ENCODE measurements at regions not wholly inside any gene's neighbourhood (a gene's known extent, or its start where the extent isn't known, plus 50 kb on each side); places are given as distances from the start of the nearest gene placed in this dataset.

GRCh38 chr3:28765194-28765593 is 416.6 kb upstream of the AZI2 start:
- intact Hi-C loops (cut with DNase I; ENCODE audit: low total_unique reads) = no loop called here
- no peak for DNase-seq
- 83 to 94% (median 88%) methylated on average over 1 of the region's 1 CpG for WGBS, 5 donors
- Histone ChIP-seq H3K36me3 (no peaks in the 10 kb centered on the region), H3K27ac (no peak overlapping the region), H3K9me3 (peaks cover 0 to 15% (median 11%) of the 10 kb centered on the region in 8 donors), H3K4me3 (no peak overlapping the region), H3K4me1 (no peaks in the 10 kb centered on the region), H3K27me3 (replicated peaks in 1 of 7) (no peaks in the 10 kb centered on the region)
- no peak for TF ChIP-seq CTCF (IDR thresholded peaks at IDR 0.05 in 8 of 11, conservative IDR thresholded peaks at IDR 0.05 in 3 of 11)
- TF ChIP-seq POLR2AphosphoS5 (IDR thresholded peaks at IDR 0.05) = no peak
- no peak for TF ChIP-seq POLR2A (IDR thresholded peaks at IDR 0.05)

GRCh38 chr3:28768439-28768838 is 419.8 kb upstream of the AZI2 start:
- DNase-seq = no peak
- H3K27ac ChIP-seq = peak overlapping the region in 6 of 8 donors; percentile 10 to 45 (median 20)
- H3K9me3 ChIP-seq = peaks cover 0 to 48% (median 40%) of the 10 kb centered on the region in 8 donors
- no peak for TF ChIP-seq CTCF (IDR thresholded peaks at IDR 0.05 in 8 of 11, conservative IDR thresholded peaks at IDR 0.05 in 3 of 11)
- no peak for TF ChIP-seq POLR2AphosphoS5 (IDR thresholded peaks at IDR 0.05)
- no peak for TF ChIP-seq POLR2A (IDR thresholded peaks at IDR 0.05)
- no peak overlapping the region for H3K4me3 ChIP-seq
- WGBS, 5 donors = 5 to 22% (median 11%) methylated on average over 1 of the region's 1 CpG
- H3K27me3 ChIP-seq (replicated peaks in 1 of 7) = no peaks in the 10 kb centered on the region
- H3K36me3 ChIP-seq = no peaks in the 10 kb centered on the region
- intact Hi-C loops (cut with DNase I; ENCODE audit: low total_unique reads) = no loop called here
- H3K4me1 ChIP-seq = no peaks in the 10 kb centered on the region

- WGBS, 5 donors = 82 to 92% (median 83%) methylated on average over 6 of the region's 6 CpGs
- TF ChIP-seq POLR2A (IDR thresholded peaks at IDR 0.05) = no peak
- no peak for TF ChIP-seq CTCF (IDR thresholded peaks at IDR 0.05 in 8 of 11, conservative IDR thresholded peaks at IDR 0.05 in 3 of 11)
- no peak for TF ChIP-seq POLR2AphosphoS5 (IDR thresholded peaks at IDR 0.05)
- H3K4me3 ChIP-seq = no peak overlapping the region
- peaks cover 0 to 20% (median under 1%) of the 10 kb centered on the region in 8 donors for H3K9me3 ChIP-seq
- DNase-seq = no peak
- no peaks in the 10 kb centered on the region for H3K4me1 ChIP-seq
- no peak overlapping the region for H3K27ac ChIP-seq
- intact Hi-C loops (cut with DNase I; ENCODE audit: low total_unique reads) = no loop called here
- H3K27me3 ChIP-seq (replicated peaks in 1 of 7) = no peaks in the 10 kb centered on the region
- H3K36me3 ChIP-seq = no peaks in the 10 kb centered on the region
Measured at GRCh38 chr3:28777806-28778475, 429.3 kb upstream of the AZI2 start.

- Histone ChIP-seq H3K36me3 (no peaks in the 10 kb centered on the region), H3K4me3 (no peak overlapping the region), H3K27ac (no peak overlapping the region), H3K27me3 (replicated peaks in 1 of 7) (no peaks in the 10 kb centered on the region), H3K9me3 (peaks cover 0 to 7% (median 0%) of the 10 kb centered on the region in 8 donors), H3K4me1 (no peaks in the 10 kb centered on the region)
- WGBS, 5 donors = 72 to 88% (median 81%) methylated on average over 3 of the region's 3 CpGs
- intact Hi-C loops (cut with DNase I; ENCODE audit: low total_unique reads) = no loop called here
- no peak for DNase-seq
- no peak for TF ChIP-seq CTCF (IDR thresholded peaks at IDR 0.05 in 8 of 11, conservative IDR thresholded peaks at IDR 0.05 in 3 of 11)
- TF ChIP-seq POLR2A (IDR thresholded peaks at IDR 0.05) = no peak
- TF ChIP-seq POLR2AphosphoS5 (IDR thresholded peaks at IDR 0.05) = no peak
Measured at GRCh38 chr3:28780480-28780879, 431.9 kb upstream of the AZI2 start.
